Endodermal cell (in vitro differentiated cells): ENCODE measurements at regions not wholly inside any gene's neighbourhood (a gene's known extent, or its start where the extent isn't known, plus 50 kb on each side); places are given as distances from the start of the nearest gene placed in this dataset.

Experiments
- DNase-seq: peaks from one replicate; pipeline ENCODE4 v3.0.0-alpha.2; 2017
- H3K27ac ChIP-seq: 2 replicates; pipeline ENCODE4 v1.5.1; 2013; ENCODE audit warnings: mild to moderate bottlenecking, low read depth, low read length, moderate library complexity
- H3K27me3 ChIP-seq: 2 replicates; pipeline ENCODE4 v1.6.1; 2013; ENCODE audit warnings: mild to moderate bottlenecking, low read length, moderate library complexity; ENCODE audit not compliant: insufficient read depth, control insufficient read depth, poor library complexity, severe bottlenecking
- H3K36me3 ChIP-seq: 2 replicates; pipeline ENCODE4 v1.7.0; 2013; ENCODE audit warnings: mild to moderate bottlenecking, low read length, moderate library complexity; ENCODE audit not compliant: control insufficient read depth, insufficient read depth
- H3K4me1 ChIP-seq: one replicate; pipeline ENCODE4 v1.7.0; 2013; ENCODE audit warnings: low read length; ENCODE audit not compliant: control insufficient read depth, insufficient read depth
- H3K4me3 ChIP-seq: 2 replicates; pipeline ENCODE4 v1.5.1; 2013; ENCODE audit warnings: mild to moderate bottlenecking, low read length, moderate library complexity
- H3K9ac ChIP-seq: 2 replicates; pipeline ENCODE4 v1.6.1; 2013; ENCODE audit warnings: mild to moderate bottlenecking, low read length, moderate library complexity; ENCODE audit not compliant: poor library complexity, severe bottlenecking; ENCODE audit errors: extremely low read depth
- H3K9me3 ChIP-seq: 2 replicates; pipeline ENCODE4 v1.6.1; 2013; ENCODE audit warnings: mild to moderate bottlenecking, low read length, moderate library complexity; ENCODE audit not compliant: control insufficient read depth
- H3K27ac Mint-ChIP-seq: 2 replicates; pipeline ENCODE4 v1.8.0; 2020; ENCODE audit warnings: mixed read lengths
- H3K27me3 Mint-ChIP-seq: 2 replicates; pipeline ENCODE4 v1.8.0; 2021; ENCODE audit warnings: mild to moderate bottlenecking, mixed read lengths; ENCODE audit not compliant: insufficient read depth
- H3K36me3 Mint-ChIP-seq: 2 replicates; pipeline ENCODE4 v1.8.0; 2020; ENCODE audit warnings: low read depth, mixed read lengths
- H3K4me1 Mint-ChIP-seq: 2 replicates; pipeline ENCODE4 v1.8.0; 2020; ENCODE audit warnings: mixed read lengths
- H3K4me3 Mint-ChIP-seq: 2 replicates; pipeline ENCODE4 v1.8.0; 2020; ENCODE audit warnings: mild to moderate bottlenecking, moderate library complexity, mixed read lengths
- H3K9me3 Mint-ChIP-seq: 2 replicates; pipeline ENCODE4 v1.8.0; 2020; ENCODE audit warnings: mild to moderate bottlenecking, mixed read lengths
- WGBS, 2 experiments: methylation state at CpG; one replicate each; pipeline versions ENCODE4 v1.1.5 to v1.1.7; 2013; ENCODE audit warnings: missing lambda C conversion rate in 2 of 2, mixed read lengths in 1 of 2; ENCODE audit not compliant: insufficient coverage in 1 of 2, insufficient read length in 1 of 2; 5-methylcytosine and 5-hydroxymethylcytosine counted together
- TF ChIP-seq, protein P1 (sequence below): fragments of 200-600 bp; sonication (generic); conservative IDR thresholded peaks from 2 replicates; pipeline ENCODE4 v1.5.0; 2021; ENCODE audit warnings: antibody characterized with exemption, mild to moderate bottlenecking

DNA sequence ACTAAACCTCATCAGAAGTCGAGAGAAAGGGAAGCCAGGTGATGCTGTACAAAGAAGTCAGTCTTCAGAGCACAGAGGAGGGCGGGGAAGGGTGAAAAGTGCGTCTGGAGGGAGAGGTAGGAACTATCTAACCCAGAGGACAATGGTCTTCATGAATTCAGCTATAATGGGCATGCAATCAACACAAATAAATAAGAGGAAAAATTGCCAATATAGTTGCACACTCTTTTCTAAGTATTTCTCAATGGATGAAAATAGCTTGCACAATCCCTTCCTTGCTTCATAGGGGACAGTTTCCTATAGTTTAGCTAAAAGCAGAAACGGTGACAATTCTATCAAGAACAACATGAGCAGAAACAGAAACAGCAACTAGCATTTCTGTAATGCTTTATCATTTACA is 931.2 kb downstream of the AACS start:
- TF ChIP-seq, protein P1, sequence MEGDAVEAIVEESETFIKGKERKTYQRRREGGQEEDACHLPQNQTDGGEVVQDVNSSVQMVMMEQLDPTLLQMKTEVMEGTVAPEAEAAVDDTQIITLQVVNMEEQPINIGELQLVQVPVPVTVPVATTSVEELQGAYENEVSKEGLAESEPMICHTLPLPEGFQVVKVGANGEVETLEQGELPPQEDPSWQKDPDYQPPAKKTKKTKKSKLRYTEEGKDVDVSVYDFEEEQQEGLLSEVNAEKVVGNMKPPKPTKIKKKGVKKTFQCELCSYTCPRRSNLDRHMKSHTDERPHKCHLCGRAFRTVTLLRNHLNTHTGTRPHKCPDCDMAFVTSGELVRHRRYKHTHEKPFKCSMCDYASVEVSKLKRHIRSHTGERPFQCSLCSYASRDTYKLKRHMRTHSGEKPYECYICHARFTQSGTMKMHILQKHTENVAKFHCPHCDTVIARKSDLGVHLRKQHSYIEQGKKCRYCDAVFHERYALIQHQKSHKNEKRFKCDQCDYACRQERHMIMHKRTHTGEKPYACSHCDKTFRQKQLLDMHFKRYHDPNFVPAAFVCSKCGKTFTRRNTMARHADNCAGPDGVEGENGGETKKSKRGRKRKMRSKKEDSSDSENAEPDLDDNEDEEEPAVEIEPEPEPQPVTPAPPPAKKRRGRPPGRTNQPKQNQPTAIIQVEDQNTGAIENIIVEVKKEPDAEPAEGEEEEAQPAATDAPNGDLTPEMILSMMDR: no peak
- Histone ChIP-seq H3K27ac (no peak overlapping the region), H3K9ac (no peak overlapping the region), H3K4me3 (no peak overlapping the region), H3K4me1 (no peaks in the 10 kb centered on the region), H3K27me3 (no peaks in the 10 kb centered on the region), H3K9me3 (peaks cover 52% of the 10 kb centered on the region), H3K36me3 (no peaks in the 10 kb centered on the region)
- Mint-ChIP-seq H3K4me1 (no peaks in the 10 kb centered on the region), H3K4me3 (no peak overlapping the region), H3K27ac (no peak overlapping the region), H3K27me3 (no peaks in the 10 kb centered on the region), H3K9me3 (no peaks in the 10 kb centered on the region), H3K36me3 (no peaks in the 10 kb centered on the region)
- WGBS, 2 experiments: 59 to 90% methylated on average over 2 to 4 of the region's 4 CpGs
- DNase-seq: no peak

DNA sequence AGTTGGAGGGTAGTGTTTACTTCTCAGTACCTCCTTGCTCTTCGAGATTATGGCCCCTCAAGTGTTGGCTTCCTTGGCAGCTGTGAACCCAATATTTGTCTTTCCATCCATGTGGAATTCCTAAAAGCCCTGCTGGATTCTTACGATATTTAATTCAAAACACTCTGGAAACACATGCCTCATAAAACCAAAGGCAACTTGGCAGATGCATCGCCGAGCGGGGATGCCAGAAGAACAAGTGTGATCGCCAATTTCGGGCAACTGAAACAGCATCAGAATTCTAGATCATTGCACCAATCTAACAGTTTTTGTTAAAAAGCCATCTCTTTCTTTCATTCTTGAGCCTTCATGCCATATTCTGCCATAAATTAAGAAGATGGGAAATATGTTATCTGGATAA is 934.4 kb downstream of the AACS start:
- TF ChIP-seq, protein P1: no peak
- Mint-ChIP-seq H3K4me1 (no peaks in the 10 kb centered on the region), H3K9me3 (peaks cover 10% of the 10 kb centered on the region), H3K36me3 (no peaks in the 10 kb centered on the region), H3K4me3 (no peak overlapping the region), H3K27ac (no peak overlapping the region), H3K27me3 (no peaks in the 10 kb centered on the region)
- Histone ChIP-seq H3K4me3 (no peak overlapping the region), H3K36me3 (no peaks in the 10 kb centered on the region), H3K27me3 (no peaks in the 10 kb centered on the region), H3K9ac (no peak overlapping the region), H3K9me3 (peaks cover 80% of the 10 kb centered on the region), H3K27ac (no peak overlapping the region), H3K4me1 (no peaks in the 10 kb centered on the region)
- 90 to 91% methylated on average over 7 of the region's 7 CpGs for WGBS, 2 experiments
- DNase-seq: no peak

- H3K36me3 ChIP-seq: no peaks in the 10 kb centered on the region
- no peak overlapping the region for H3K9ac ChIP-seq
- WGBS, 2 experiments: 67 to 81% methylated on average over 6 of the region's 6 CpGs
- no peaks in the 10 kb centered on the region for H3K4me1 ChIP-seq
- Mint-ChIP-seq H3K4me3 (no peak overlapping the region), H3K9me3 (peaks cover 44% of the 10 kb centered on the region), H3K36me3 (no peaks in the 10 kb centered on the region), H3K27ac (no peak overlapping the region), H3K27me3 (peaks cover 4% of the 10 kb centered on the region), H3K4me1 (no peaks in the 10 kb centered on the region)
- H3K27ac ChIP-seq: no peak overlapping the region
- TF ChIP-seq, protein P1: no peak
- peaks cover 68% of the 10 kb centered on the region for H3K9me3 ChIP-seq
- no peak for DNase-seq
- no peak overlapping the region for H3K4me3 ChIP-seq
- H3K27me3 ChIP-seq: no peaks in the 10 kb centered on the region
Measured at GRCh38 chr12:126019385-126019784, 954.1 kb downstream of the AACS start.
